ENCODE measurements at regions not wholly inside any gene's neighbourhood (a gene's known extent, or its start where the extent isn't known, plus 50 kb on each side); places are given as distances from the start of the nearest gene placed in this dataset.

DNA sequence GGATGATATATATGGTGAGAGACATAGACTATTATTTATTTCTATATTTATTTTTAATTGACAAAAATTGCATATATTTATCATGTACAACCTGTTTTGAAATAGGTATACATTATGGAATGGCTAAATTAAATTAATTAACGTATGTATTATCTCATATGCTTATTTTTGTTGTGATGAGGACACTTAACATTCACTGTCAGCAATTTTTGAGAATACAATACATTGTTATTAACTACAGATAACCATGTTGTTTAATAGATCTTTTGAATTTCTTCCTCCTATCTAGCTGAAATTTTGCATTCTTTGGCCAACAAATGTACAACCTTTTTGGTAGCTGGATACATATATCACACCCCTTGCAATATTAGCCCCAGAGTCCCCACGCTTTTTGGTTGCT lies 110.7 kb upstream of the CITED2 start:
- H3K4me1 ChIP-seq (ENCODE audit: insufficient read depth, insufficient read length), result no peaks in the 10 kb centered on the region
- TF ChIP-seq SUZ12 (IDR thresholded peaks at IDR 0.05; ENCODE audit: extremely low read depth, insufficient read depth, insufficient read length) (no peak), YY1 (IDR thresholded peaks at IDR 0.05; ENCODE audit: insufficient read depth, insufficient read length) (no peak), ZNF274 (IDR thresholded peaks at IDR 0.05; ENCODE audit: low read depth, low read length) (no peak)
- no peaks in the 10 kb centered on the region for H3K9me3 ChIP-seq (ENCODE audit: insufficient read depth, low read length)
- no peaks in the 10 kb centered on the region for H3K36me3 ChIP-seq (ENCODE audit: insufficient read depth, insufficient read length, low read length)
- no peak overlapping the region for H3K9ac ChIP-seq (ENCODE audit: insufficient read length, low read depth)
- H3K4me3 ChIP-seq (ENCODE audit: insufficient read length, low read depth), result no peak overlapping the region
- H3K27me3 ChIP-seq (ENCODE audit: insufficient read depth, insufficient read length), result no peaks in the 10 kb centered on the region
- DNase-seq (ENCODE audit: low read depth, low spot score), result no peak

DNA sequence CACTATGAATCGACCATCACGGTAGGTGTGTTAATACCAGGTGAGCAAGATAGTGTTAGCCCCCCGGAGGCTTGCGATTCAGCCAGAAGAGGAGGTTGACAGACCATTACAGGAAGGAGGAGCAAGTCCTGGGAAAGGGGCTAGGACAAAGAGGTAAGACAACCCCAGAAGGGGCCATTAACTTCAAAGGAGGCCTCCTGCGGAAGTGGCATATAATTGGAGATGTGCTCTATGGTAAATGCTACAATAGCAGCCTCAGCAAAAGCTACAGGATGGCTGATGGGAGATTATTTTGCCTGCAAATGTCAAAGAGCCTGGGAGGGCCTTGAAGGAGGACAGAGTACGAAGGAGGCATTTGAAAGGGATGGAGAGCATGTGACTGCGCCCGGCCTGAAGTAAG lies 108.6 kb upstream of the CITED2 start:
- Histone ChIP-seq H3K9me3 (ENCODE audit: insufficient read depth, low read length) (no peaks in the 10 kb centered on the region), H3K4me1 (ENCODE audit: insufficient read depth, insufficient read length) (peaks cover 2% of the 10 kb centered on the region), H3K27me3 (ENCODE audit: insufficient read depth, insufficient read length) (no peaks in the 10 kb centered on the region), H3K9ac (ENCODE audit: insufficient read length, low read depth) (no peak overlapping the region), H3K4me3 (ENCODE audit: insufficient read length, low read depth) (no peak overlapping the region), H3K36me3 (ENCODE audit: insufficient read depth, insufficient read length, low read length) (no peaks in the 10 kb centered on the region)
- peak; percentile 57 for DNase-seq (ENCODE audit: low read depth, low spot score)
- TF ChIP-seq SUZ12 (IDR thresholded peaks at IDR 0.05; ENCODE audit: extremely low read depth, insufficient read depth, insufficient read length) (no peak), ZNF274 (IDR thresholded peaks at IDR 0.05; ENCODE audit: low read depth, low read length) (no peak), YY1 (IDR thresholded peaks at IDR 0.05; ENCODE audit: insufficient read depth, insufficient read length) (no peak)

DNA sequence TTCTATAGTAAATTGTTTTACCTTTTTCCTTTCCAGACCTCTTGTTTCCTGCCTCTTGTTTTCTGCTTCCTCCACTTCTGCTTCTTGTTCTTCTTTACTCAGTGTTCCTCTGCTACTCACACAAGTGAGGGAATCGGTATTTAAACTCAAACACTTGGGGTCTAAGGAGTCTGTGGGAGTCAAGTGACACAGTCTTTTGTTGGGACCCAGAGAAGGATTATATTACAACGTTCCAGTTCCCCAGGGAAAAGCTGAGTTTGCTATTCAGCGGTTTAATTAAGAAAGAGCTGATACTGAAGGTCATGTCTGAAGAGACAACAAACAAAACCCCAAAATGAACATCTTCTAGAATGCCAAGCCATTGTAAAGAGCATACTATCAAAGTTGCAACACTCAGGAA lies 107.8 kb upstream of the CITED2 start:
- no peaks in the 10 kb centered on the region for H3K9me3 ChIP-seq (ENCODE audit: insufficient read depth, low read length)
- H3K27me3 ChIP-seq (ENCODE audit: insufficient read depth, insufficient read length), result no peaks in the 10 kb centered on the region
- peaks cover 2% of the 10 kb centered on the region for H3K4me1 ChIP-seq (ENCODE audit: insufficient read depth, insufficient read length)
- H3K9ac ChIP-seq (ENCODE audit: insufficient read length, low read depth), result no peak overlapping the region
- DNase-seq (ENCODE audit: low read depth, low spot score), result no peak
- no peaks in the 10 kb centered on the region for H3K36me3 ChIP-seq (ENCODE audit: insufficient read depth, insufficient read length, low read length)
- H3K4me3 ChIP-seq (ENCODE audit: insufficient read length, low read depth), result no peak overlapping the region
- TF ChIP-seq SUZ12 (IDR thresholded peaks at IDR 0.05; ENCODE audit: extremely low read depth, insufficient read depth, insufficient read length), result no peak
- TF ChIP-seq YY1 (IDR thresholded peaks at IDR 0.05; ENCODE audit: insufficient read depth, insufficient read length), result no peak
- no peak for TF ChIP-seq ZNF274 (IDR thresholded peaks at IDR 0.05; ENCODE audit: low read depth, low read length)

DNA sequence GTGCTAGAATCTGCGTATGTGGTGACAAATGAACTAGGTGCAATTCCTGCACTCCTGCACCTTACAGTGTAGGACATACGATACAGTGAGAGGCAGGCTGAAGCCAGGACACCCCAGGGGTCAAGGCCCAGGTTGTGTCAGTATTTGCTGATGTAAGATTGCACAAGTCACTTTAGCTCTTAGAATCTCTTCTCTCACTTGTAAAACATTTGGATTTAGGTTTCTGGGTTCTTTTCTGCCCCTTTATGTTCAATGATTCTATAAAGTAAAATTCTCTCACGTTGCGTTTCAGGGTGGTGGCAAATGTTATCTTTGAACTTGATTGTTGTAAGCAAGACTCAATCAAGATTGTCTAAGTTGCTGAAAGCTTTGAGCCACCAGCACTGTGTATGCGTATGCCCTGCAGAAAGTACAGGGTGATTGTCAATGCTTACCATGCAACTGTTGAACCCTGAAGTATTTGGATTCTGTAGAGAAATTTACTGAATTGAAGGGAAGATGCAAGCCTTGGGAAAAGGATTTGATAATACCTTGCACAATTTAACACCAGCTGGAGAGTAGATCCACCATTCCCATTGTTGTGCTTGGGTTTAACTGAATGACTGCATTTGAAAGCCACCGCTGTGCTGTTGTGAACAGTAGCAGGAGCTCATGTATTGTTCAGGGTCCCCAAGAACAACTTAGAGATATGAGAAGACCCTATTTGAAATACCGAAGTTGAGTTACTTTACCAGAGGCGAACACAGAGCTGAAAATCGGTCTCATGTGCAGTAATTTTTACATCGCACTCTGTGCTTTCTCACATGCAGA lies 106.1 kb upstream of the CITED2 start:
- DNase-seq (ENCODE audit: low read depth, low spot score), result no peak
- Histone ChIP-seq H3K27me3 (ENCODE audit: insufficient read depth, insufficient read length) (no peaks in the 10 kb centered on the region), H3K4me1 (ENCODE audit: insufficient read depth, insufficient read length) (peaks cover 5% of the 10 kb centered on the region), H3K36me3 (ENCODE audit: insufficient read depth, insufficient read length, low read length) (no peaks in the 10 kb centered on the region), H3K9me3 (ENCODE audit: insufficient read depth, low read length) (no peaks in the 10 kb centered on the region), H3K9ac (ENCODE audit: insufficient read length, low read depth) (no peak overlapping the region), H3K4me3 (ENCODE audit: insufficient read length, low read depth) (no peak overlapping the region)
- no peak for TF ChIP-seq ZNF274 (IDR thresholded peaks at IDR 0.05; ENCODE audit: low read depth, low read length)
- TF ChIP-seq YY1 (IDR thresholded peaks at IDR 0.05; ENCODE audit: insufficient read depth, insufficient read length), result no peak
- no peak for TF ChIP-seq SUZ12 (IDR thresholded peaks at IDR 0.05; ENCODE audit: extremely low read depth, insufficient read depth, insufficient read length)

DNA sequence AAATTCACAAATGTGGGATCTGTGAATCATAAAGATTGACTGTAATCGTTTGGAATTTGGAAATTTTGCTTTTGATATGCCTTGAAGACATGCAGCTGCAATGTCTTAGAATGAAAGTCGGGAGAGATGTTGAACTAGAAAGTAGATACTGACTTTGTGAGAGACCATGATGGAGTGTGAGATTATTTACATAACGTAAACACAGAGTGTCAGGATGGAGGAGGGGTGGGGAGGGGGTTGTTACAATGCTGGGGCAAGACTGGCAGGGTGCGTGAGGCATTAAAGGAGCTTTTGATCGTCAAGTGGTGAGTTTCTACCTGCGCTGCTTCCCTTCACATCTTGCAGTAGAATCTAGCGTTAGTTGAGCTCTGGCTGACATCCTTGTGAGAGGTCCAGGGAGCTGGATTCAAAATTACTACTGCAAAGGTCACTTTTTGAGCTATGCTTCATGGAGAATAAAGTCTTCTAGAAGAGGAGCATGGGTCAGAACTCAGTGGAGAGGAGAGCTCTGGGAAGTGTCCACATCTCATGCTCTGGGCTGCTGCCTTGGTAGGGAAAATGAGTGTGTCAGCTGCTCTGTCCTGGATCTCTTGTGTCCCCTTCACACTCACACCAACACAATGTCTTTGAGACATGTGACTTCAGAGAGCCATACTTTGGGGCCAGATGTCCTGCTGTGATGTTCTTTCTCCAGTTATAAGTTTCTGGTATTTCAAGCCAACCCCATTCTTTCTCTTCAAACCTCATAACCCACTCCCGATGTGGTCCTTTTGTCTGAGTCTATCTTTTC lies 105.2 kb upstream of the CITED2 start:
- TF ChIP-seq SUZ12 (IDR thresholded peaks at IDR 0.05; ENCODE audit: extremely low read depth, insufficient read depth, insufficient read length) (no peak), ZNF274 (IDR thresholded peaks at IDR 0.05; ENCODE audit: low read depth, low read length) (no peak), YY1 (IDR thresholded peaks at IDR 0.05; ENCODE audit: insufficient read depth, insufficient read length) (no peak)
- Histone ChIP-seq H3K4me1 (ENCODE audit: insufficient read depth, insufficient read length) (peaks cover 5% of the 10 kb centered on the region), H3K36me3 (ENCODE audit: insufficient read depth, insufficient read length, low read length) (no peaks in the 10 kb centered on the region), H3K4me3 (ENCODE audit: insufficient read length, low read depth) (no peak overlapping the region), H3K9ac (ENCODE audit: insufficient read length, low read depth) (no peak overlapping the region), H3K27me3 (ENCODE audit: insufficient read depth, insufficient read length) (no peaks in the 10 kb centered on the region), H3K9me3 (ENCODE audit: insufficient read depth, low read length) (no peaks in the 10 kb centered on the region)
- no peak for DNase-seq (ENCODE audit: low read depth, low spot score)

DNA sequence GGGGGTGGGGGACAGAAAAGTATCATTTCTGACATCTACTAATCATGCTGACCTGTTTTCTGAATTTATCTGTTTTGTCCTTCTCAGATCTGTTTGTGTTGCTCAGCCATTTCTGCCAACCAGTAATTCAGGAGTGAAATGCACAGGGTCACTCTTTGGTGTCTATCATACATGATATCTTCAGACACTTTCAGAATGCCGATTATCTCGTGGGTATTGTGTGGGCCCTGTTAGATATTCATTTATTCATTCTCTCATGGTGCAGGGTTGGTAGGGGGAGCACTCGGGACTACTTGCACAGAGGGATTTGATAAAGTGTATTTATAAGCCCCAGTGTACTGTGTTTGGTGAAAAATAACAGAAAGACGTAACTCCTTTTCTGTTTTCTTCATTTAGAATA lies 101.2 kb upstream of the CITED2 start:
- TF ChIP-seq SUZ12 (IDR thresholded peaks at IDR 0.05; ENCODE audit: extremely low read depth, insufficient read depth, insufficient read length) (no peak), ZNF274 (IDR thresholded peaks at IDR 0.05; ENCODE audit: low read depth, low read length) (no peak), YY1 (IDR thresholded peaks at IDR 0.05; ENCODE audit: insufficient read depth, insufficient read length) (no peak)
- no peak overlapping the region for H3K4me3 ChIP-seq (ENCODE audit: insufficient read length, low read depth)
- no peaks in the 10 kb centered on the region for H3K9me3 ChIP-seq (ENCODE audit: insufficient read depth, low read length)
- no peak for DNase-seq (ENCODE audit: low read depth, low spot score)
- H3K9ac ChIP-seq (ENCODE audit: insufficient read length, low read depth), result no peak overlapping the region
- no peaks in the 10 kb centered on the region for H3K27me3 ChIP-seq (ENCODE audit: insufficient read depth, insufficient read length)
- H3K36me3 ChIP-seq (ENCODE audit: insufficient read depth, insufficient read length, low read length), result no peaks in the 10 kb centered on the region
- H3K4me1 ChIP-seq (ENCODE audit: insufficient read depth, insufficient read length), result peaks cover 5% of the 10 kb centered on the region

DNA sequence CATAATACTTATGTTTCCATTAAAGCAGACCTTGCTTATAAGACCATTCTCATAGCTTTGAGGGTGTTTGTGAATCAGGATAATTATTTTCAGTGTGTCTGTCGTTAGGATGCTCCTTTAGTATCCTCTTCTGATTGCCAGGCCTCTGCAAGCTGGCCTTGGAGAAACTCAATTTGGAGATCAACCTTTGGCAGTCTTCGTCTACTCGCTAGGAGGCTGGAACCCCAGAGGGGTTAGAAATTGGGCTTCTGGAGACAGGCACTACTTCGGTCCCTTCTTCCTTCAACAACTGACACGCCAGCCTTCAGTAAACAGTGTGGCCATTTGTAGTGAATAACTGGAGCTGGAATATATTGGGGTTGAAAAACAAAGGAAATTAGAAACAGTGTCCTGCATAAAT lies 100.8 kb upstream of the CITED2 start:
- Histone ChIP-seq H3K9me3 (ENCODE audit: insufficient read depth, low read length) (no peaks in the 10 kb centered on the region), H3K4me3 (ENCODE audit: insufficient read length, low read depth) (no peak overlapping the region), H3K36me3 (ENCODE audit: insufficient read depth, insufficient read length, low read length) (no peaks in the 10 kb centered on the region), H3K4me1 (ENCODE audit: insufficient read depth, insufficient read length) (peaks cover 5% of the 10 kb centered on the region), H3K27me3 (ENCODE audit: insufficient read depth, insufficient read length) (no peaks in the 10 kb centered on the region), H3K9ac (ENCODE audit: insufficient read length, low read depth) (no peak overlapping the region)
- DNase-seq (ENCODE audit: low read depth, low spot score), result no peak
- no peak for TF ChIP-seq ZNF274 (IDR thresholded peaks at IDR 0.05; ENCODE audit: low read depth, low read length)
- no peak for TF ChIP-seq SUZ12 (IDR thresholded peaks at IDR 0.05; ENCODE audit: extremely low read depth, insufficient read depth, insufficient read length)
- no peak for TF ChIP-seq YY1 (IDR thresholded peaks at IDR 0.05; ENCODE audit: insufficient read depth, insufficient read length)
